SK-N-SH treated with all-trans-retinoic acid at 6 μM for 48 hours (cell line): ENCODE measurements at regions not wholly inside any gene's neighbourhood (a gene's known extent, or its start where the extent isn't known, plus 50 kb on each side); places are given as distances from the start of the nearest gene placed in this dataset.

Experiments
- CREB5 ChIP-seq: fragments of 250-450 bp; sonication (Bioruptor Pico); IDR thresholded peaks from 2 replicates; pipeline ENCODE4 v1.5.1; 2020; ENCODE audit warnings: low read depth, mild to moderate bottlenecking, moderate library complexity
- CSDC2 ChIP-seq: fragments of 250-450 bp; sonication (Bioruptor Pico); IDR thresholded peaks from 2 replicates; pipeline ENCODE4 v1.5.0; 2020; ENCODE audit warnings: mild to moderate bottlenecking, moderate library complexity
- TCF4 ChIP-seq: fragments of 250-450 bp; sonication (Bioruptor Pico); IDR thresholded peaks from 2 replicates; pipeline ENCODE4 v1.8.0; 2021; ENCODE audit warnings: mild to moderate bottlenecking, moderate library complexity, borderline replicate concordance
- ZFP30 ChIP-seq: fragments of 450-650 bp; formaldehyde crosslinking; IDR thresholded peaks from 2 replicates; pipeline ENCODE4 v1.5.0; 2022; ENCODE audit warnings: mild to moderate bottlenecking, moderate library complexity

- TF ChIP-seq CSDC2 (CRISPR knock-in tag) = no peak
- no peak for TF ChIP-seq ZFP30 (CRISPR knock-in tag)
- TF ChIP-seq CREB5 (CRISPR knock-in tag) = no peak
- TF ChIP-seq TCF4 (CRISPR knock-in tag) = no peak
Observed at GRCh38 chr5:125290935-125291334, 544.5 kb upstream of the ZNF608 start.
